OCI-LY7 (cell line): ENCODE measurements at regions not wholly inside any gene's neighbourhood (a gene's known extent, or its start where the extent isn't known, plus 50 kb on each side); places are given as distances from the start of the nearest gene placed in this dataset.

Source experiments
- BruUV-seq: library from RNA; stranded (reverse); fragments of 400-500 nt; replicated peaks from 2 replicates; lab custom pipeline; 2021; lab: Mats Ljungman, UMichigan
- CTCF ChIA-PET: fragments of 300-600 bp; sonication (Branson Sonifier 250); formaldehyde crosslinking; loops from one replicate; lab custom pipeline; 2022; ENCODE audit warnings: antibody characterized with exemption; ENCODE audit not compliant: unreplicated experiment; lab: Charles Lee
- POLR2A ChIA-PET: fragments of 300-600 bp; sonication (Branson Sonifier 250); formaldehyde crosslinking; loops from one replicate; lab custom pipeline; 2022; ENCODE audit warnings: antibody characterized with exemption; lab: Charles Lee
- DNase-seq: peaks from one replicate; pipeline ENCODE4 v3.0.0-alpha.2; 2015; ENCODE audit warnings: low spot score
- H2AFZ ChIP-seq: fragments of 200-600 bp; sonication (generic), shearing (Covaris generic); 2 replicates; pipeline ENCODE4 v1.6.1; 2014; ENCODE audit warnings: mild to moderate bottlenecking, antibody characterized with exemption, low read length, moderate library complexity
- H3K27ac ChIP-seq: fragments of 200-600 bp; sonication (generic); 2 replicates; pipeline ENCODE4 v1.5.1; 2014; ENCODE audit warnings: mixed run types, low read depth, mild to moderate bottlenecking, moderate library complexity, low read length, inconsistent platforms; ENCODE audit not compliant: poor library complexity, severe bottlenecking
- H3K36me3 ChIP-seq: fragments of 200-600 bp; sonication (generic); 2 replicates; pipeline ENCODE4 v1.6.1; 2014; ENCODE audit warnings: mild to moderate bottlenecking, antibody characterized with exemption, low read length, moderate library complexity, mixed read lengths; ENCODE audit not compliant: insufficient read depth
- H3K4me1 ChIP-seq: fragments of 200-600 bp; sonication (generic); 2 replicates; pipeline ENCODE4 v1.5.1; 2014; ENCODE audit warnings: mild to moderate bottlenecking, low read length; ENCODE audit not compliant: insufficient read depth, poor library complexity, severe bottlenecking
- H3K4me2 ChIP-seq: fragments of 200-600 bp; sonication (generic); 2 replicates; pipeline ENCODE4 v1.6.1; 2014; ENCODE audit warnings: mild to moderate bottlenecking, low read length
- H3K4me3 ChIP-seq: fragments of 200-600 bp; sonication (generic); 2 replicates; pipeline ENCODE4 v1.5.1; 2014; ENCODE audit warnings: mild to moderate bottlenecking, low read depth, low read length; ENCODE audit not compliant: poor library complexity, severe bottlenecking
- H3K79me2 ChIP-seq: fragments of 200-600 bp; sonication (generic); 2 replicates; pipeline ENCODE4 v1.6.1; 2016; ENCODE audit warnings: low read depth, mild to moderate bottlenecking, low read length, moderate library complexity, mixed read lengths; ENCODE audit not compliant: insufficient read depth
- H3K9me2 ChIP-seq: fragments of 200-600 bp; sonication (generic); 2 replicates; pipeline ENCODE4 v1.6.1; 2016; ENCODE audit warnings: mild to moderate bottlenecking, low read length, mixed read lengths; ENCODE audit not compliant: insufficient read depth
- H3K9me3 ChIP-seq: fragments of 200-600 bp; sonication (generic); 2 replicates; pipeline ENCODE4 v1.6.1; 2014; ENCODE audit warnings: mild to moderate bottlenecking, mixed run types, low read length, mixed read lengths
- H4K20me1 ChIP-seq: fragments of 200-600 bp; sonication (generic); 2 replicates; pipeline ENCODE4 v1.6.1; 2014; ENCODE audit warnings: mild to moderate bottlenecking, antibody characterized with exemption, low read length, moderate library complexity, mixed read lengths; ENCODE audit not compliant: insufficient read depth
- EZH2phosphoT487 ChIP-seq: fragments of 200-600 bp; sonication (generic); IDR thresholded peaks from 2 replicates; pipeline ENCODE4 v1.6.1; 2018; ENCODE audit warnings: low read depth, borderline replicate concordance, mild to moderate bottlenecking, mixed run types, antibody characterized with exemption, low read length, moderate library complexity, mixed read lengths
- intact Hi-C: fragments of 100-400 bp; cut with micrococcal nuclease; formaldehyde crosslinking; loops from one replicate; pipeline ENCODE4 v1.10.0; 2022; ENCODE audit not compliant: unreplicated experiment
- TF ChIP-seq, protein P1 (sequence below): fragments of 200-600 bp; sonication (generic); conservative IDR thresholded peaks from 2 replicates; pipeline ENCODE4 v1.5.1; 2014; ENCODE audit warnings: mild to moderate bottlenecking, antibody characterized with exemption, low read length, moderate library complexity, mixed read lengths

DNA sequence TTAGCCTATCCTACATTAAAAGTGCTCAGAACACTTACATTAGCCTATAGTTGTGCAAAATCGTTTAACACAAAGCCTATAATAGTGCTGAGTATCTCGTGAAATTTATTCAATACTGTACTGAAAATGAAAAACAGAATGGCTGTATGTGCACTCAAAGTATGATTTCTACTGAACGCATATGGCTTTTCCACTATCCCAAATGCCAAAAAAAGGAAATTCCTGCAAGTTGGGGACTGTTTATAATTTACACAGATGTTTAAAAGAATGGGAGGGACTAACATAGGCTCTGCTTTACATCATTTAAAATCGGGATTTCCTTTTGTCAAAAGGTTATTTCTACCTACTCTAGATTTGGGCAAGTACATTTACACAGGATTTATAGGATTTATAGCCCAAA is 101.4 kb upstream of the PELI1 start:
- H3K36me3 ChIP-seq: no peaks in the 10 kb centered on the region
- no peaks in the 10 kb centered on the region for H3K9me3 ChIP-seq
- H3K79me2 ChIP-seq: no peaks in the 10 kb centered on the region
- no peak overlapping the region for H2AFZ ChIP-seq
- no peak overlapping the region for H3K4me2 ChIP-seq
- intact Hi-C loops: no loop called here
- no peak overlapping the region for H3K27ac ChIP-seq
- ChIA-PET POLR2A (no interaction called here), CTCF (no interaction called here)
- no peak for DNase-seq
- H3K9me2 ChIP-seq: no peaks in the 10 kb centered on the region
- peaks cover 5% of the 10 kb centered on the region for H3K4me1 ChIP-seq
- no TSS peak for BruUV-seq
- H3K4me3 ChIP-seq: no peak overlapping the region
- TF ChIP-seq, protein P1, sequence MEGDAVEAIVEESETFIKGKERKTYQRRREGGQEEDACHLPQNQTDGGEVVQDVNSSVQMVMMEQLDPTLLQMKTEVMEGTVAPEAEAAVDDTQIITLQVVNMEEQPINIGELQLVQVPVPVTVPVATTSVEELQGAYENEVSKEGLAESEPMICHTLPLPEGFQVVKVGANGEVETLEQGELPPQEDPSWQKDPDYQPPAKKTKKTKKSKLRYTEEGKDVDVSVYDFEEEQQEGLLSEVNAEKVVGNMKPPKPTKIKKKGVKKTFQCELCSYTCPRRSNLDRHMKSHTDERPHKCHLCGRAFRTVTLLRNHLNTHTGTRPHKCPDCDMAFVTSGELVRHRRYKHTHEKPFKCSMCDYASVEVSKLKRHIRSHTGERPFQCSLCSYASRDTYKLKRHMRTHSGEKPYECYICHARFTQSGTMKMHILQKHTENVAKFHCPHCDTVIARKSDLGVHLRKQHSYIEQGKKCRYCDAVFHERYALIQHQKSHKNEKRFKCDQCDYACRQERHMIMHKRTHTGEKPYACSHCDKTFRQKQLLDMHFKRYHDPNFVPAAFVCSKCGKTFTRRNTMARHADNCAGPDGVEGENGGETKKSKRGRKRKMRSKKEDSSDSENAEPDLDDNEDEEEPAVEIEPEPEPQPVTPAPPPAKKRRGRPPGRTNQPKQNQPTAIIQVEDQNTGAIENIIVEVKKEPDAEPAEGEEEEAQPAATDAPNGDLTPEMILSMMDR: no peak
- no peaks in the 10 kb centered on the region for H4K20me1 ChIP-seq

DNA sequence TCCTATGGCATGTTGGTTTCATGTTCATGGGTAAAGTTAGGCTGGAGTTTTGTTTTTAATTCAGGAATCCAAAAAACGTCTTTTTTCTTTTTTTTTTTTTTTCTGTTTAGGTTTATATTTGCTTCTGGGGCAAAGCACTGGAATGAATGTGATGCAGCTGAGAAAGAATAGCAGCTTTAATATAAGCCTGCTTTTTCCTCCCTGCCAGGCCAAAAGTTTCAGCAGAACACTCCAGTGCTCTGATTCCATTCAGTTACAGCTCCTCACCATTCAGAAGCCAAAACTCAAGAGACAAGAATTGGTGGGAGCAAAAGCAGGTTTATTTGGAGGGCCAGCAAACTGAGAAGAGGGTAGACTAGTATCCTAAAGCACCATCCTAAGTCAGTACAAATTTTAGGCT is 102.7 kb upstream of the PELI1 start:
- no peaks in the 10 kb centered on the region for H3K36me3 ChIP-seq
- DNase-seq: no peak
- intact Hi-C loops: no loop called here
- no peaks in the 10 kb centered on the region for H3K79me2 ChIP-seq
- H3K9me3 ChIP-seq: no peaks in the 10 kb centered on the region
- H3K4me1 ChIP-seq: peaks cover 5% of the 10 kb centered on the region
- no peaks in the 10 kb centered on the region for H4K20me1 ChIP-seq
- H3K27ac ChIP-seq: no peak overlapping the region
- no peak overlapping the region for H3K4me2 ChIP-seq
- no peaks in the 10 kb centered on the region for H3K9me2 ChIP-seq
- ChIA-PET POLR2A (interaction anchor here (0.6 kb wide), 1 partner anchor 305 kb away, joined by 3 read pairs; no protein-coding TSS in a partner anchor), CTCF (no interaction called here)
- H3K4me3 ChIP-seq: no peak overlapping the region
- no peak overlapping the region for H2AFZ ChIP-seq
- no TSS peak for BruUV-seq
- TF ChIP-seq EZH2phosphoT487: no peak
- TF ChIP-seq, protein P1: no peak

DNA sequence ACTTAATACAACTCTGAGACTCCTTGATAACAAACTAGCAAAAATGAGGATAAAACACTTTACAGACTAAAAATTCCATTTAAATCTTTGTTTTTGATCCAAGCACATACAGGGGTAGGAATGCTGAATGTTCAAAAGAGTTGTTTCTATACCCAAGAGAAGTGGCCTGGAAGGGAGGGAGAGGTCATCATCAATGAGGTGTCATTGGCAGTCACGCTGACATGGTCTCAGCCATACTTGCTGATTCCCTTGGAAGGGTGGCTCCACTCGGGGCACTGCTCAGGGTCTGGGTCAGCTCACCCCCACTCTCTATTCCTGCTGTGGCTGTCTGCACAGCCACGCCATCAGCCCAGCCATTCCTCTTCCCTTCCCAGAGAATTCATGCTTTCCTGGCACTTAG is 105.2 kb upstream of the PELI1 start:
- no peak overlapping the region for H3K4me2 ChIP-seq
- no peak overlapping the region for H3K4me3 ChIP-seq
- H3K36me3 ChIP-seq: no peaks in the 10 kb centered on the region
- intact Hi-C loops: no loop called here
- ChIA-PET POLR2A (no interaction called here), CTCF (no interaction called here)
- no peak overlapping the region for H2AFZ ChIP-seq
- peaks cover 5% of the 10 kb centered on the region for H3K4me1 ChIP-seq
- TF ChIP-seq, protein P1: no peak
- no peak for TF ChIP-seq EZH2phosphoT487
- no peaks in the 10 kb centered on the region for H3K9me3 ChIP-seq
- DNase-seq: no peak
- no peak overlapping the region for H3K27ac ChIP-seq
- H3K79me2 ChIP-seq: no peaks in the 10 kb centered on the region
- no TSS peak for BruUV-seq
- H3K9me2 ChIP-seq: no peaks in the 10 kb centered on the region
- no peaks in the 10 kb centered on the region for H4K20me1 ChIP-seq
